ENCODE measurements at regions not wholly inside any gene's neighbourhood (a gene's known extent, or its start where the extent isn't known, plus 50 kb on each side); places are given as distances from the start of the nearest gene placed in this dataset.

- TF ChIP-seq MAX (IDR thresholded peaks at IDR 0.05; ENCODE audit: low read depth, low read length) = no peak
- TF ChIP-seq CTCF (IDR thresholded peaks at IDR 0.05; ENCODE audit: low read depth, low read length) = no peak
- TF ChIP-seq MYC (IDR thresholded peaks at IDR 0.05; ENCODE audit: low read depth, low read length) = no peak
- TF ChIP-seq POLR2A (IDR thresholded peaks at IDR 0.05; ENCODE audit: extremely low read depth, insufficient read length) = no peak
- H3K4me3 ChIP-seq (ENCODE audit: low read depth, low read length) = no peak overlapping the region
- peak; percentile 37 for DNase-seq (ENCODE audit: low read depth)
These were observed 57.9 kb upstream of the TEX13D start for GRCh38 chrX:124274438-124275181.

- no peak for TF ChIP-seq MAX (IDR thresholded peaks at IDR 0.05; ENCODE audit: low read depth, low read length)
- no peak for TF ChIP-seq MYC (IDR thresholded peaks at IDR 0.05; ENCODE audit: low read depth, low read length)
- no peak for TF ChIP-seq POLR2A (IDR thresholded peaks at IDR 0.05; ENCODE audit: extremely low read depth, insufficient read length)
- no peak for TF ChIP-seq CTCF (IDR thresholded peaks at IDR 0.05; ENCODE audit: low read depth, low read length)
- no peak overlapping the region for H3K4me3 ChIP-seq (ENCODE audit: low read depth, low read length)
- DNase-seq (ENCODE audit: low read depth) = no peak
These were observed 57.1 kb upstream of the TEX13D start for GRCh38 chrX:124275182-124275894.

- DNase-seq (ENCODE audit: low read depth) = no peak
- TF ChIP-seq MYC (IDR thresholded peaks at IDR 0.05; ENCODE audit: low read depth, low read length) (no peak), CTCF (IDR thresholded peaks at IDR 0.05; ENCODE audit: low read depth, low read length) (no peak), MAX (IDR thresholded peaks at IDR 0.05; ENCODE audit: low read depth, low read length) (no peak), POLR2A (IDR thresholded peaks at IDR 0.05; ENCODE audit: extremely low read depth, insufficient read length) (no peak)
- H3K4me3 ChIP-seq (ENCODE audit: low read depth, low read length) = no peak overlapping the region
These were observed 52.1 kb upstream of the TEX13D start for GRCh38 chrX:124280294-124280902.

- no peak for DNase-seq (ENCODE audit: low read depth)
- no peak overlapping the region for H3K4me3 ChIP-seq (ENCODE audit: low read depth, low read length)
- TF ChIP-seq POLR2A (IDR thresholded peaks at IDR 0.05; ENCODE audit: extremely low read depth, insufficient read length) (no peak), MYC (IDR thresholded peaks at IDR 0.05; ENCODE audit: low read depth, low read length) (no peak), CTCF (IDR thresholded peaks at IDR 0.05; ENCODE audit: low read depth, low read length) (no peak), MAX (IDR thresholded peaks at IDR 0.05; ENCODE audit: low read depth, low read length) (no peak)
These were observed 49.9 kb upstream of the TEX13D start for GRCh38 chrX:124282580-124282979.
